ENCODE measurements at regions not wholly inside any gene's neighbourhood (a gene's known extent, or its start where the extent isn't known, plus 50 kb on each side); places are given as distances from the start of the nearest gene placed in this dataset.

- no peak overlapping the region for H3K4me3 ChIP-seq (ENCODE audit: low read depth, low read length)
- no peak for TF ChIP-seq CTCF (conservative IDR thresholded peaks at IDR 0.05; ENCODE audit: low read depth, low read length)
- no peak for DNase-seq (ENCODE audit: low read depth)
Measured at GRCh38 chr12:105429511-105429910, 99.0 kb downstream of the C12orf75 start.

DNA sequence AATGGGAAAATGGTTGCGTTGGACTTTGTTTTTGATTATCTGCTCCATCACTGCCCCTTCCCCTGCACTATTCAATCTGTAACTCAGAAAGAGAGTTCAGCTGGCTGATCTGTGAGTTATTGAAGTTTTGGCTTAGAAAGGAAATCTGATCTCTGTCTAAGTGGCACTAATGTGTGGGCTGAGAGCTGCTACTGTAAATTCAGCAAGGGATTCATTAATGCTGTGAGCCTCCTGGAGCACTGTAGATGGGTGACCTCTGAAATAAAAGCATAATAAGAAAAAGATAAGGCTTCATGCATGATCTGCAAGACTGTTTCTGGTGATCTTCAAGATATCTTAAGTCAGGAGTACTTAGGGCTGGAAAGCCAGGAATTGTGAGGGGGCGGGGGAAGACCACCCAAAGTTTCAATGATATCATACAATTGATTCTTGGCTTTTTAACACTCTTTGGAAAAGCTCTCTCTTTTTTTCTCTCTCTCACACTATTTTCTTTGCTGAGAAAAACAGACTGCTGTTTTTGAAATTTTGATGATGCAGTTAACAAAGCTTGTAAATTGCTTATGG, 101.1 kb downstream of the C12orf75 start:
- no peak overlapping the region for H3K4me3 ChIP-seq (ENCODE audit: low read depth, low read length)
- no peak for DNase-seq (ENCODE audit: low read depth)
- TF ChIP-seq CTCF (conservative IDR thresholded peaks at IDR 0.05; ENCODE audit: low read depth, low read length) = no peak

DNA sequence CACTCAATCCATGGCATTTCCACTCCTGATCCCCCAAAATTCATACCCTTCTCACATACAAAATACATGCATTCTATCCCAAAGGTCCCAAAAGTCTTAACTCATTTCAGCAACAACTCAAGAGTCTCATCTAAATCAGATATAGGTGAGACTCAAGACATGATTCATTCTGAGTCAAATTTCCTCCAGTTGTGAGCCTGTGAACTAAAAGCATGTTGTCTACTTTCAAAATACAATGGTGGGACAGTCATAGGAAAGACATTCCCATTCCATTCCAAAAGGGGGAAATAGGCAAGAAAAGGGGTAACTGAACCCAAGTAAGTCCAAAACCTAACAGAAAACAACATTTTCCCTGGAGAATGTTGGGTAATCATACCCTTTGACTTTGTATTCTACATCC, 103.3 kb downstream of the C12orf75 start:
- no peak for TF ChIP-seq CTCF (conservative IDR thresholded peaks at IDR 0.05; ENCODE audit: low read depth, low read length)
- H3K4me3 ChIP-seq (ENCODE audit: low read depth, low read length) = no peak overlapping the region
- no peak for DNase-seq (ENCODE audit: low read depth)

GRCh38 chr12:105436636-105437035, 106.1 kb downstream of the C12orf75 start:
- DNase-seq (ENCODE audit: low read depth) = no peak
- no peak for TF ChIP-seq CTCF (conservative IDR thresholded peaks at IDR 0.05; ENCODE audit: low read depth, low read length)
- no peak overlapping the region for H3K4me3 ChIP-seq (ENCODE audit: low read depth, low read length)

GRCh38 chr12:105440037-105440664, 109.7 kb downstream of the C12orf75 start:
- no peak for TF ChIP-seq CTCF (conservative IDR thresholded peaks at IDR 0.05; ENCODE audit: low read depth, low read length)

DNA sequence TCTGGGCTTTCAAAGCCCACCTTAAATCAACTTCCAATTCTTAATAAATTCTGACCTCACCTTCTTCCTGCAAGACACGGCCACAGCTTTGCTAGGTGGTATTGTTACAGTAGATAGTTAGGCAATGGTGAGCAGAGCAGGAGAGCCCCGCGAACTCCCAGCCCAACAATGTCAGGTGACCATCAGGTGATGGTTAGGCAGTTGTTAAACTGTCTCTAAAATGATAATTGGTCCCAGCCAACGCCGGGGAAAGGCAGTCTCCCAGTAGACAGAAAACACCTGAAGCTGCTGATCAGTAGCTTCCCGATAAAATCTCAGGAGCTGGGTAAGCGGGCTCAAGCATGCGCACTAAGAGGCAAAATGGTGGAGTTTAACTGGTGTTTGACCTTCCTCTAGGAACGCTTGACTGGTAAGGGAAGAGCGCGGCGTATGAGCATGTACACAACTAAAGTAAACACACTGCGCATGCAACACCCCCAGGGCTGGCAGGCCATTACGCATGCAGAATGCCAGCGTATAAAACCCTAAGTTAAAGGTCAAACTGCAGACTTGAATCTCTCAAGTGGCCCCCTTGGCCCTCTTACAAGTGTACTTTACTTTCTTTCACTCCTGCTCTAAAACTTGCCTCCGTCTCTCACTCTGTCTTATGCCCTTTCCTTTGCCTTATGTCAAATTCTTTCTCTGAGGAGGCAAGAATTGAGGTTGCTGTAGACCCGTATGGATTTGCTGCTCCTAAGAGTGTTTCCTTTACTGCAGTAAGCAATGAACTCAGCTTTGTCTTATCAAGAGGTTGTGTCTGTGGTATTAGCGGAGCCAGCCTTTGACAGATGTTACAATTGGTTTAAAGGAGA, 113.5 kb downstream of the C12orf75 start:
- no peak for DNase-seq (ENCODE audit: low read depth)
- no peak overlapping the region for H3K4me3 ChIP-seq (ENCODE audit: low read depth, low read length)
- no peak for TF ChIP-seq CTCF (conservative IDR thresholded peaks at IDR 0.05; ENCODE audit: low read depth, low read length)

More at GRCh38 chr12:105440037-105440664, 109.7 kb downstream of the C12orf75 start:
- DNase-seq (ENCODE audit: low read depth) = no peak
- no peak overlapping the region for H3K4me3 ChIP-seq (ENCODE audit: low read depth, low read length)
